ENCODE measurements at regions not wholly inside any gene's neighbourhood (a gene's known extent, or its start where the extent isn't known, plus 50 kb on each side); places are given as distances from the start of the nearest gene placed in this dataset.

GRCh38 chr20:11311659-11312224 lies 606.0 kb upstream of the BTBD3 start:
- no TSS peak for BruUV-seq (replicated peaks)
- Histone ChIP-seq H2AFZ (ENCODE audit: low read length) (no peak overlapping the region), H3K36me3 (ENCODE audit: insufficient read depth, low read length) (no peaks in the 10 kb centered on the region), H3K4me2 (ENCODE audit: low read length) (no peak overlapping the region), H3K9me2 (ENCODE audit: insufficient read depth, low read length) (no peaks in the 10 kb centered on the region), H4K20me1 (ENCODE audit: insufficient read depth, low read length) (no peaks in the 10 kb centered on the region), H3K4me1 (ENCODE audit: insufficient read depth, low read length, poor library complexity, severe bottlenecking) (no peaks in the 10 kb centered on the region), H3K27ac (ENCODE audit: low read depth, low read length, poor library complexity, severe bottlenecking) (no peak overlapping the region), H3K9me3 (ENCODE audit: low read length) (no peaks in the 10 kb centered on the region), H3K79me2 (ENCODE audit: insufficient read depth, low read depth, low read length) (no peaks in the 10 kb centered on the region), H3K4me3 (ENCODE audit: low read depth, low read length, poor library complexity, severe bottlenecking) (no peak overlapping the region)
- no peak for DNase-seq (ENCODE audit: low spot score)
- POLR2A ChIA-PET: no interaction called here
- CTCF ChIA-PET (ENCODE audit: unreplicated experiment): no interaction called here
- intact Hi-C loops (cut with micrococcal nuclease; ENCODE audit: unreplicated experiment): no loop called here
- TF ChIP-seq EZH2phosphoT487 (IDR thresholded peaks at IDR 0.05; ENCODE audit: borderline replicate concordance, low read depth, low read length): no peak
- no peak for TF ChIP-seq CTCF (conservative IDR thresholded peaks at IDR 0.05; ENCODE audit: low read length)

GRCh38 chr20:11315525-11315924 lies 602.2 kb upstream of the BTBD3 start:
- Histone ChIP-seq H3K36me3 (ENCODE audit: insufficient read depth, low read length) (no peaks in the 10 kb centered on the region), H4K20me1 (ENCODE audit: insufficient read depth, low read length) (no peaks in the 10 kb centered on the region), H3K4me1 (ENCODE audit: insufficient read depth, low read length, poor library complexity, severe bottlenecking) (no peaks in the 10 kb centered on the region), H3K79me2 (ENCODE audit: insufficient read depth, low read depth, low read length) (no peaks in the 10 kb centered on the region), H3K4me2 (ENCODE audit: low read length) (no peak overlapping the region), H3K9me3 (ENCODE audit: low read length) (no peaks in the 10 kb centered on the region), H2AFZ (ENCODE audit: low read length) (no peak overlapping the region), H3K9me2 (ENCODE audit: insufficient read depth, low read length) (no peaks in the 10 kb centered on the region), H3K4me3 (ENCODE audit: low read depth, low read length, poor library complexity, severe bottlenecking) (no peak overlapping the region), H3K27ac (ENCODE audit: low read depth, low read length, poor library complexity, severe bottlenecking) (no peak overlapping the region)
- ChIA-PET POLR2A (no interaction called here), CTCF (ENCODE audit: unreplicated experiment) (no interaction called here)
- no peak for DNase-seq (ENCODE audit: low spot score)
- intact Hi-C loops (cut with micrococcal nuclease; ENCODE audit: unreplicated experiment): no loop called here
- BruUV-seq (replicated peaks): no TSS peak
- TF ChIP-seq EZH2phosphoT487 (IDR thresholded peaks at IDR 0.05; ENCODE audit: borderline replicate concordance, low read depth, low read length): no peak
- TF ChIP-seq CTCF (conservative IDR thresholded peaks at IDR 0.05; ENCODE audit: low read length): no peak

DNA sequence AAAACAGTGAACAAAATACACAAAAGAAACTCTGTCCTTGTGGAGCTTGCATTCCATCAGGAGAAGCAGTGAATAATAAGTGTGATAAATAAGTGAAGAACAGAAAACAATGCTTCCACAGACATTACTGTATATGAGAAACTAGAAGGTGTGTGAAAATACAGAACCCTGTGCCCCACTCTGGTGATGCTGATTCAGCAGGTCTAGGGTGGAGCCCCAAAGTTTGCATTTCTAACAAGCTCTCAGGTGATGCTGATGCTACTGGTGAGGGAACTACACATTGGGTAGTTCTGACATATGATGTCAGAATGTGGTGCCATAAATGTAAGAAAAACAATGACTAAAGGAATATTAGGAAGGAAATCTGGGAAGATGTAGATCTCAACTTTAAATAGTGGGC lies 601.4 kb upstream of the BTBD3 start:
- TF ChIP-seq CTCF (conservative IDR thresholded peaks at IDR 0.05; ENCODE audit: low read length) (no peak), EZH2phosphoT487 (IDR thresholded peaks at IDR 0.05; ENCODE audit: borderline replicate concordance, low read depth, low read length) (no peak)
- BruUV-seq (replicated peaks): no TSS peak
- no peak overlapping the region for H3K27ac ChIP-seq (ENCODE audit: low read depth, low read length, poor library complexity, severe bottlenecking)
- no peak overlapping the region for H3K4me3 ChIP-seq (ENCODE audit: low read depth, low read length, poor library complexity, severe bottlenecking)
- H3K79me2 ChIP-seq (ENCODE audit: insufficient read depth, low read depth, low read length): no peaks in the 10 kb centered on the region
- no peaks in the 10 kb centered on the region for H3K9me3 ChIP-seq (ENCODE audit: low read length)
- no peaks in the 10 kb centered on the region for H3K9me2 ChIP-seq (ENCODE audit: insufficient read depth, low read length)
- ChIA-PET CTCF (ENCODE audit: unreplicated experiment) (no interaction called here), POLR2A (no interaction called here)
- H2AFZ ChIP-seq (ENCODE audit: low read length): no peak overlapping the region
- H3K36me3 ChIP-seq (ENCODE audit: insufficient read depth, low read length): no peaks in the 10 kb centered on the region
- no peaks in the 10 kb centered on the region for H3K4me1 ChIP-seq (ENCODE audit: insufficient read depth, low read length, poor library complexity, severe bottlenecking)
- no peak overlapping the region for H3K4me2 ChIP-seq (ENCODE audit: low read length)
- DNase-seq (ENCODE audit: low spot score): no peak
- H4K20me1 ChIP-seq (ENCODE audit: insufficient read depth, low read length): no peaks in the 10 kb centered on the region
- intact Hi-C loops (cut with micrococcal nuclease; ENCODE audit: unreplicated experiment): no loop called here
